Natural killer cell treated with Interleukin-12 subunit alpha and Interleukin-12 subunit beta and Interleukin-15 and Interleukin-18, amount 100 ng/mL, for 72 hours (primary cell): ENCODE measurements at regions not wholly inside any gene's neighbourhood (a gene's known extent, or its start where the extent isn't known, plus 50 kb on each side); places are given as distances from the start of the nearest gene placed in this dataset.
A peak's percentile ranks its signal among the peaks of the same experiment; 100 is the strongest.

ENCODE experiments used
- ATAC-seq, 2 donors: fragments of 150-1000 bp; cut with Tn5 transposase in 1 of 2; sonication (Bioruptor Pico), chemical (Tn5 transposase) in 1 of 2; 2 replicates each; pipeline ENCODE4 v1.10.0; 2021
- DNase-seq: peaks from one replicate; pipeline ENCODE4 v3.0.0; 2022; ENCODE audit warnings: low spot score
- H3K27ac Mint-ChIP-seq, 2 donors: 1 replicate in 1 of 2; 2 replicates in 1 of 2; pipeline ENCODE4 v1.8.0; 2022; ENCODE audit warnings: mixed read lengths in 2 of 2, mild to moderate bottlenecking in 1 of 2, moderate library complexity in 1 of 2
- H3K27me3 Mint-ChIP-seq, 2 donors: 1 replicate in 1 of 2; 2 replicates in 1 of 2; pipeline ENCODE4 v1.8.0; 2022; ENCODE audit warnings: mixed read lengths in 2 of 2
- H3K36me3 Mint-ChIP-seq: one replicate; pipeline ENCODE4 v1.8.0; 2022; ENCODE audit warnings: mixed read lengths
- H3K4me1 Mint-ChIP-seq, 2 donors: 1 replicate in 1 of 2; 2 replicates in 1 of 2; pipeline ENCODE4 v1.8.0; 2022; ENCODE audit warnings: low read depth in 2 of 2, mixed read lengths in 2 of 2, mild to moderate bottlenecking in 1 of 2
- H3K4me3 Mint-ChIP-seq: one replicate; pipeline ENCODE4 v1.8.0; 2022; ENCODE audit warnings: mixed read lengths
- H3K9me3 Mint-ChIP-seq: 2 replicates; pipeline ENCODE4 v1.8.0; 2022; ENCODE audit warnings: mixed read lengths

GRCh38 chr4:102428122-102428521 is 73.0 kb upstream of the NFKB1 start:
- peaks cover 0 to 5% of the 10 kb centered on the region in 2 donors for H3K27me3 Mint-ChIP-seq
- H3K36me3 Mint-ChIP-seq = no peaks in the 10 kb centered on the region
- no peaks in the 10 kb centered on the region for H3K9me3 Mint-ChIP-seq
- no peak overlapping the region for H3K27ac Mint-ChIP-seq
- DNase-seq (no peak), ATAC-seq (no peak)
- no peak overlapping the region for H3K4me3 Mint-ChIP-seq
- peaks cover 5% of the 10 kb centered on the region in 2 donors for H3K4me1 Mint-ChIP-seq

- Mint-ChIP-seq H3K27me3 (peaks cover 0 to 7% of the 10 kb centered on the region in 2 donors), H3K4me3 (peak overlapping the region; percentile 32), H3K9me3 (no peaks in the 10 kb centered on the region), H3K36me3 (no peaks in the 10 kb centered on the region), H3K27ac (no peak overlapping the region), H3K4me1 (peaks cover 5% of the 10 kb centered on the region in 2 donors)
- no peak for ATAC-seq
- no peak for DNase-seq
Observed at GRCh38 chr4:102429553-102429952, 71.6 kb upstream of the NFKB1 start.

GRCh38 chr4:102430461-102430910 is 70.7 kb upstream of the NFKB1 start:
- H3K4me3 Mint-ChIP-seq = peak overlapping the region; percentile 77
- peaks cover 5% of the 10 kb centered on the region in 2 donors for H3K4me1 Mint-ChIP-seq
- H3K36me3 Mint-ChIP-seq = no peaks in the 10 kb centered on the region
- ATAC-seq (no peak), DNase-seq (no peak)
- H3K9me3 Mint-ChIP-seq = no peaks in the 10 kb centered on the region
- H3K27ac Mint-ChIP-seq = peak overlapping the region; percentile 74
- H3K27me3 Mint-ChIP-seq = peaks cover 0 to 7% of the 10 kb centered on the region in 2 donors

GRCh38 chr4:102431608-102431961 is 69.6 kb upstream of the NFKB1 start:
- Mint-ChIP-seq H3K4me3 (peak overlapping the region; percentile 77), H3K4me1 (peaks cover 5% of the 10 kb centered on the region in 2 donors), H3K27ac (no peak overlapping the region), H3K9me3 (no peaks in the 10 kb centered on the region), H3K36me3 (no peaks in the 10 kb centered on the region), H3K27me3 (peaks cover 0 to 7% of the 10 kb centered on the region in 2 donors)
- DNase-seq = no peak
- ATAC-seq = no peak

GRCh38 chr4:102437111-102437510 is 64.0 kb upstream of the NFKB1 start:
- DNase-seq = no peak
- ATAC-seq = no peak
- Mint-ChIP-seq H3K4me3 (no peak overlapping the region), H3K27me3 (peaks cover 2 to 7% of the 10 kb centered on the region in 2 donors), H3K27ac (no peak overlapping the region), H3K9me3 (no peaks in the 10 kb centered on the region), H3K36me3 (no peaks in the 10 kb centered on the region), H3K4me1 (no peaks in the 10 kb centered on the region)

- H3K9me3 Mint-ChIP-seq = no peaks in the 10 kb centered on the region
- no peak overlapping the region for H3K4me3 Mint-ChIP-seq
- no peaks in the 10 kb centered on the region for H3K4me1 Mint-ChIP-seq
- ATAC-seq (no peak), DNase-seq (no peak)
- H3K27ac Mint-ChIP-seq = no peak overlapping the region
- H3K36me3 Mint-ChIP-seq = no peaks in the 10 kb centered on the region
- peaks cover 0 to 2% of the 10 kb centered on the region in 2 donors for H3K27me3 Mint-ChIP-seq
Observed at GRCh38 chr4:102438396-102439235, 62.5 kb upstream of the NFKB1 start.

GRCh38 chr4:102439236-102439614 is 61.9 kb upstream of the NFKB1 start:
- H3K4me1 Mint-ChIP-seq = no peaks in the 10 kb centered on the region
- H3K9me3 Mint-ChIP-seq = no peaks in the 10 kb centered on the region
- no peaks in the 10 kb centered on the region for H3K36me3 Mint-ChIP-seq
- no peak overlapping the region for H3K4me3 Mint-ChIP-seq
- DNase-seq (no peak), ATAC-seq (no peak)
- H3K27ac Mint-ChIP-seq = no peak overlapping the region
- H3K27me3 Mint-ChIP-seq = peaks cover 0 to 2% of the 10 kb centered on the region in 2 donors

GRCh38 chr4:102439812-102440211 is 61.3 kb upstream of the NFKB1 start:
- ATAC-seq (no peak), DNase-seq (no peak)
- Mint-ChIP-seq H3K27ac (no peak overlapping the region), H3K36me3 (no peaks in the 10 kb centered on the region), H3K4me1 (no peaks in the 10 kb centered on the region), H3K27me3 (peaks cover 0 to 2% of the 10 kb centered on the region in 2 donors), H3K9me3 (no peaks in the 10 kb centered on the region), H3K4me3 (no peak overlapping the region)

GRCh38 chr4:102440498-102440897 is 60.7 kb upstream of the NFKB1 start:
- peaks cover 0 to 2% of the 10 kb centered on the region in 2 donors for H3K27me3 Mint-ChIP-seq
- no peaks in the 10 kb centered on the region for H3K4me1 Mint-ChIP-seq
- H3K9me3 Mint-ChIP-seq = no peaks in the 10 kb centered on the region
- H3K4me3 Mint-ChIP-seq = no peak overlapping the region
- no peaks in the 10 kb centered on the region for H3K36me3 Mint-ChIP-seq
- DNase-seq (no peak), ATAC-seq (no peak)
- H3K27ac Mint-ChIP-seq = no peak overlapping the region

GRCh38 chr4:102441978-102442911 is 58.9 kb upstream of the NFKB1 start:
- DNase-seq (no peak), ATAC-seq (no peak)
- Mint-ChIP-seq H3K36me3 (no peaks in the 10 kb centered on the region), H3K4me3 (no peak overlapping the region), H3K4me1 (peaks cover 0 to 2% of the 10 kb centered on the region in 2 donors), H3K27me3 (peaks cover 0 to 2% of the 10 kb centered on the region in 2 donors), H3K9me3 (no peaks in the 10 kb centered on the region), H3K27ac (no peak overlapping the region)

GRCh38 chr4:102444752-102445151 is 56.4 kb upstream of the NFKB1 start:
- Mint-ChIP-seq H3K27ac (peak overlapping the region in 1 of 2 donors; percentile 27), H3K9me3 (no peaks in the 10 kb centered on the region), H3K27me3 (peaks cover 0 to 2% of the 10 kb centered on the region in 2 donors), H3K4me1 (peaks cover 2 to 8% of the 10 kb centered on the region in 2 donors), H3K4me3 (no peak overlapping the region), H3K36me3 (no peaks in the 10 kb centered on the region)
- ATAC-seq = no peak
- no peak for DNase-seq

- no peaks in the 10 kb centered on the region for H3K9me3 Mint-ChIP-seq
- H3K36me3 Mint-ChIP-seq = no peaks in the 10 kb centered on the region
- no peak for DNase-seq
- H3K27ac Mint-ChIP-seq = no peak overlapping the region
- peaks cover 0 to 2% of the 10 kb centered on the region in 2 donors for H3K27me3 Mint-ChIP-seq
- H3K4me1 Mint-ChIP-seq = peaks cover 5 to 12% of the 10 kb centered on the region in 2 donors
- no peak overlapping the region for H3K4me3 Mint-ChIP-seq
- ATAC-seq = no peak
Observed at GRCh38 chr4:102445213-102445612, 55.9 kb upstream of the NFKB1 start.

GRCh38 chr4:102447413-102447812 is 53.7 kb upstream of the NFKB1 start:
- DNase-seq (no peak), ATAC-seq (peak; percentile 57 to 69)
- Mint-ChIP-seq H3K36me3 (no peaks in the 10 kb centered on the region), H3K4me1 (peaks cover 8 to 12% of the 10 kb centered on the region in 2 donors), H3K4me3 (no peak overlapping the region), H3K27ac (no peak overlapping the region), H3K9me3 (no peaks in the 10 kb centered on the region), H3K27me3 (no peaks in the 10 kb centered on the region)
